SK-N-MC (cell line): ENCODE measurements at regions not wholly inside any gene's neighbourhood (a gene's known extent, or its start where the extent isn't known, plus 50 kb on each side); places are given as distances from the start of the nearest gene placed in this dataset.

Experiments used
- DNase-seq: peaks from one replicate; pipeline ENCODE4 v3.0.0-alpha.2; 2011; ENCODE audit warnings: low read depth, low spot score
- H3K27ac ChIP-seq: fragments of 200-600 bp; sonication (generic); 2 replicates; pipeline ENCODE4 v1.5.1; 2016; ENCODE audit warnings: mixed run types
- H3K36me3 ChIP-seq: fragments of 200-600 bp; sonication (generic); 2 replicates; pipeline ENCODE4 v1.6.1; 2017; ENCODE audit warnings: antibody characterized with exemption, low read length, mixed read lengths; ENCODE audit not compliant: insufficient read depth
- H3K4me3 ChIP-seq: fragments of 200-600 bp; sonication (generic); 2 replicates; pipeline ENCODE4 v1.5.1; 2016
- H3K9ac ChIP-seq: fragments of 200-600 bp; sonication (generic); 2 replicates; pipeline ENCODE4 v1.8.0; 2017; ENCODE audit warnings: mixed run types, mixed read lengths; ENCODE audit not compliant: insufficient read length
- H3K9me3 ChIP-seq: fragments of 200-600 bp; sonication (generic); 2 replicates; pipeline ENCODE4 v1.6.1; 2017; ENCODE audit warnings: low read depth, mild to moderate bottlenecking, antibody characterized with exemption, low read length, moderate library complexity, mixed read lengths
- EZH2 ChIP-seq: fragments of 200-600 bp; sonication (generic); IDR thresholded peaks from one replicate; pipeline ENCODE4 v1.6.1; 2017; ENCODE audit warnings: antibody characterized with exemption
- FOXP2 ChIP-seq: optimal IDR thresholded peaks from 2 replicates; pipeline ENCODE3; 2011; ENCODE audit warnings: mild to moderate bottlenecking, moderate library complexity; ENCODE audit not compliant: insufficient read depth; ENCODE audit errors: extremely low read length, control extremely low read depth
- POLR2AphosphoS5 ChIP-seq: IDR thresholded peaks from 2 replicates; pipeline ENCODE4 v1.6.1; 2012; ENCODE audit warnings: mild to moderate bottlenecking, low read depth, low read length, borderline replicate concordance

GRCh38 chr12:125353871-125354270, 288.6 kb downstream of the AACS start:
- no peak overlapping the region for H3K4me3 ChIP-seq
- DNase-seq = no peak
- peaks cover 96% of the 10 kb centered on the region for H3K36me3 ChIP-seq
- no peak overlapping the region for H3K27ac ChIP-seq
- H3K9ac ChIP-seq = no peak overlapping the region
- TF ChIP-seq EZH2 = no peak
- TF ChIP-seq FOXP2 = no peak
- no peak for TF ChIP-seq POLR2AphosphoS5
- 0 out of 2 replicates have a peak, but pooled peaks cover 12% of the 10 kb centered on the region for H3K9me3 ChIP-seq

- Histone ChIP-seq H3K36me3 (peaks cover 82% of the 10 kb centered on the region), H3K9me3 (0 out of 2 replicates have a peak, but pooled peaks cover 12% of the 10 kb centered on the region), H3K4me3 (no peak overlapping the region), H3K9ac (no peak overlapping the region), H3K27ac (no peak overlapping the region)
- no peak for DNase-seq
- TF ChIP-seq FOXP2 = no peak
- no peak for TF ChIP-seq EZH2
- no peak for TF ChIP-seq POLR2AphosphoS5
These were observed 290.4 kb downstream of the AACS start for GRCh38 chr12:125355614-125356013.

- no peak overlapping the region for H3K9ac ChIP-seq
- H3K9me3 ChIP-seq = 0 out of 2 replicates have a peak, but pooled peaks cover 12% of the 10 kb centered on the region
- peaks cover 82% of the 10 kb centered on the region for H3K36me3 ChIP-seq
- H3K4me3 ChIP-seq = no peak overlapping the region
- H3K27ac ChIP-seq = no peak overlapping the region
- DNase-seq = no peak
- no peak for TF ChIP-seq EZH2
- TF ChIP-seq POLR2AphosphoS5 = no peak
- TF ChIP-seq FOXP2 = no peak
These were observed 290.9 kb downstream of the AACS start for GRCh38 chr12:125356111-125356510.

- Histone ChIP-seq H3K27ac (no peak overlapping the region), H3K9ac (no peak overlapping the region), H3K36me3 (peaks cover 80% of the 10 kb centered on the region), H3K9me3 (0 out of 2 replicates have a peak, but pooled peaks cover 1% of the 10 kb centered on the region), H3K4me3 (no peak overlapping the region)
- DNase-seq = no peak
- TF ChIP-seq FOXP2 = no peak
- TF ChIP-seq EZH2 = no peak
- TF ChIP-seq POLR2AphosphoS5 = no peak
These were observed 292.3 kb downstream of the AACS start for GRCh38 chr12:125357561-125357960.

GRCh38 chr12:125360540-125360939, 295.3 kb downstream of the AACS start:
- DNase-seq = no peak
- Histone ChIP-seq H3K9ac (no peak overlapping the region), H3K4me3 (no peak overlapping the region), H3K9me3 (no peaks in the 10 kb centered on the region), H3K27ac (no peak overlapping the region), H3K36me3 (peaks cover 50% of the 10 kb centered on the region)
- no peak for TF ChIP-seq FOXP2

GRCh38 chr12:125371033-125371432, 305.8 kb downstream of the AACS start:
- H3K9me3 ChIP-seq = no peaks in the 10 kb centered on the region
- peaks cover 65% of the 10 kb centered on the region for H3K36me3 ChIP-seq
- H3K4me3 ChIP-seq = no peak overlapping the region
- H3K27ac ChIP-seq = no peak overlapping the region
- no peak overlapping the region for H3K9ac ChIP-seq
- TF ChIP-seq POLR2AphosphoS5 (no peak), FOXP2 (no peak), EZH2 (no peak)
- no peak for DNase-seq

- no peak for DNase-seq
- H3K27ac ChIP-seq = no peak overlapping the region; the same call in 1 of the 2 replicates
- no peaks in the 10 kb centered on the region for H3K9me3 ChIP-seq
- TF ChIP-seq POLR2AphosphoS5 = no peak
- no peak for TF ChIP-seq FOXP2
- TF ChIP-seq EZH2 = no peak
- peaks cover 62% of the 10 kb centered on the region for H3K36me3 ChIP-seq
- peak overlapping the region; percentile 14 for H3K9ac ChIP-seq
- H3K4me3 ChIP-seq = no peak overlapping the region
These were observed 306.9 kb downstream of the AACS start for GRCh38 chr12:125372085-125372484.

- TF ChIP-seq POLR2AphosphoS5 = no peak
- TF ChIP-seq FOXP2 = no peak
- no peak for TF ChIP-seq EZH2
- no peak overlapping the region for H3K4me3 ChIP-seq
These were observed 308.1 kb downstream of the AACS start for GRCh38 chr12:125373375-125373774.

GRCh38 chr12:125376422-125376821, 311.2 kb downstream of the AACS start:
- H3K36me3 ChIP-seq = peaks cover 74% of the 10 kb centered on the region; the same call in 1 of the 2 replicates
- no peak for TF ChIP-seq EZH2
- TF ChIP-seq FOXP2 = no peak
- TF ChIP-seq POLR2AphosphoS5 = no peak
- no peak overlapping the region for H3K9ac ChIP-seq
- DNase-seq = no peak
- H3K27ac ChIP-seq = no peak overlapping the region
- H3K9me3 ChIP-seq = no peaks in the 10 kb centered on the region
- no peak overlapping the region for H3K4me3 ChIP-seq

More at GRCh38 chr12:125373375-125373774, 308.1 kb downstream of the AACS start:
- H3K9ac ChIP-seq = no peak overlapping the region
- H3K27ac ChIP-seq = no peak overlapping the region
- no peaks in the 10 kb centered on the region for H3K9me3 ChIP-seq
- H3K36me3 ChIP-seq = peaks cover 64% of the 10 kb centered on the region
- DNase-seq = no peak
